GM19238 (cell line): ENCODE measurements at regions not wholly inside any gene's neighbourhood (a gene's known extent, or its start where the extent isn't known, plus 50 kb on each side); places are given as distances from the start of the nearest gene placed in this dataset.
"Not testable (repeated sequence)": the region's sequence is repeated elsewhere in the genome, so short reads cannot be mapped to it uniquely, and the experiment has no call there.

Experiments used
- DNase-seq: peaks from one replicate; pipeline ENCODE4 v3.0.0; 2011; ENCODE audit warnings: low spot score; ENCODE audit not compliant: insufficient read length

DNA sequence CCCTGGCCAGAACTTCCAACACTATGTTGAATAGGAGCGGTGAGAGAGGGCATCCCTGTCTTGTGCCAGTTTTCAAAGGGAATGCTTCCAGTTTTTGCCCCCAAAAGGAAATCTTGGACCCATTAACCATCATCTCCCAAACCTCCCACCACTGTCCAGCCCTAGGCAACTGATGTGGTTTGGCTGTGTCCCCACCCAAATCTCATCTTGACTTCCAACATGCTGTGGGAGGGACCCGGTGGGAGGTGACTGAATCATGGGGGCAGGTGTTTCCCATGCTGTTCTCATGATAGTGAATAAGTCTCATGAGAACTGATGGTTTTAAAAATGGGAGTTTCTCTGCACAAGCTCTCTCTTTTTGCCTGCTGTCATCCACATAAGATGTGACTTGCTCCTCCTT lies 119.1 kb upstream of the RMDN2 start:
- DNase-seq = not testable (repeated sequence)

- no peak for DNase-seq
Measured at GRCh38 chr2:37809525-37809924, 115.6 kb upstream of the RMDN2 start.

DNA sequence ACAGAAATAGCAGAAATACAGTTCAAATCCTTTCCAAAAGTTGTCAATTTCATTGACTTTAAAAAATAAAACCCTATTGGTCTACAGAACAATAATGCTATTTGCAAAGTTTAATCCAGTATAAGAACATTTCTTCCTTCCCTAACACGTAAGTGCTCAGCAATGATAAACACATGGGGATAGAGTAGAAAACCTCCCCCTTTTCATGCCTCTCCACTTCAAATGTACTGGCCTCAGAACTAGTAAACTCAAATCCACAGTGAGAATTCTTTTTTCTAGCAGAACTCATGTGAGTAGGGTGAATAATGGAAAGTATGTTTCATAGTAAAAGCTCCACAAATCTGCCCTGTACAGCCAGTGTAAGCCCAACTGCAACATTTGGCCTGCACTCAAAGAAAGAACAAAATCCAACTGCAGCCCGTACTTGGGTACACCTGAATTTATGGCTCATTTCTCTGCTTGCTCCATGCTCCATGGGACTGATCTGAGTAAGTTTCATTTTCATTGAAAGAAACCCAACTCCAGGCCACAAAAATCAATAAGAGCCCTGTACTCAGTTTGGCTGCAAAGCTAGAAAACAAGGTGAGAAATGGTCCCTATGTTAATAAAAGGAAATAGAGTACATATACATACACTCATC lies 115.0 kb upstream of the RMDN2 start:
- DNase-seq = no peak

- DNase-seq = no peak
Measured at GRCh38 chr2:37812414-37812813, 112.7 kb upstream of the RMDN2 start.

GRCh38 chr2:37812941-37813730 lies 112.0 kb upstream of the RMDN2 start:
- no peak for DNase-seq

GRCh38 chr2:37816036-37816435 lies 109.1 kb upstream of the RMDN2 start:
- DNase-seq = no peak

- DNase-seq = no peak
Measured at GRCh38 chr2:37816686-37817085, 108.4 kb upstream of the RMDN2 start.

GRCh38 chr2:37819186-37819585 lies 105.9 kb upstream of the RMDN2 start:
- no peak for DNase-seq

DNA sequence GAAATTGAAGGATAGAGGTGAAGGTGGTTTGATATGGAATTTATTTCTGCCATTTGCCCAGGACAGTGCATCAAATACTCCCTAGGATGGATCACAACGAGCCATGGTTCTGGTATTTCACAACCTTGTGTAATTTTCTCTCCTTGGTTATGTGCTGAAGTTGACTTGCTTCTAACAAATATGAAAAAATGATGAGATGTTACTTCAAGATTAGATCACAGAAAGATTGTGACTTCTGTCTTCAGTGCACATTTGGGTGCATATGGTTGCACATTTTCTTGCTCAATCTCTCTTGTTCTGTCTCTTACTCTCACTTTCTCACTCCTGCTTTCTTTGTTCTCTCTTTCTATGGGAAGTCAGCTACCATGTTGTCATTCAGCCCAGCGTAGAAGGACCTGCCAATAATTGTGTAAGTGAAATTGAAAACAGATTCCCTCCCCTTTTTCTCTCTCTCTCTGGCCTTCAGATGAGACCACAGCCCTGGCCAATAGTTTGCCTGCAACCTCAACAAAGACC lies 104.6 kb upstream of the RMDN2 start:
- DNase-seq = no peak

GRCh38 chr2:37825586-37825985 lies 99.5 kb upstream of the RMDN2 start:
- DNase-seq = no peak

DNA sequence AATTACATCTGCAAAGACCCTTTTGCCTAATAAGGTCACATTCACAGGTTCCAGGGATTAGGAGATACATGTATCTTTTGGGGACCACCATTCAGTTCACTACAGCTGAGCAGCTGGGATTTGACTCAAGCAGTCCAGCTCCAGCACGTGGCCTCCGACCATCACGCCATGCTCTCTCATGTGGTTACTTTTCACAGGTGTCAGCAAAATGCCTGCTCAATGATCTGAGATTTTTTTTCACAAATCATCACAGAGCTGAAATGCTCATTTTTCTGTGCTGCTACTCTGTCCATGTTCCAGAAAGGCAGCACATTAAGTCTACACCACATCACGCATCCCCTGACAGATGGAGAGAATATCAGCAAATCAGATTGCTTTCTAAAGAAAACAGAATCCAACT lies 98.5 kb upstream of the RMDN2 start:
- no peak for DNase-seq

DNA sequence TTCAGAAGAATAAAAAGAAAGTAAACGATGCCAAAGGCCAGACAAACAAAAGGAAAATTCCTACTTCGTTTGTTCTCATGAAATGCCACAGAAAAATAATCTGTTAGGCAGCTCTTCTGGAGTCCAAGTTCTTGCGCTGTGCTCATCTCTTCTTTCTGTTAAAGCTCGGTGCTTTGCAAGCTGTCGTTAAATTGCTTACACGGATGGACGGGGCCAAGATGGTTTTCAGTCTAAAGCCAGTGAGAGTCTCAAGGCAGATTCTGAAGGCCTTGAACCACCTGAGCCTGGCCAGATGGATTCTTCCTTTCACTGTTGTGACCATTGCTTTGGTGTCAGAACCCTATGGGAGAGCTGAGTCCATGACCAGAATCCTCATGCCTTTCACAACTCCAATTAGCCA lies 97.6 kb upstream of the RMDN2 start:
- no peak for DNase-seq

GRCh38 chr2:37827911-37828511 lies 97.1 kb upstream of the RMDN2 start:
- no peak for DNase-seq

GRCh38 chr2:37829202-37829601 lies 95.9 kb upstream of the RMDN2 start:
- DNase-seq = no peak

- no peak for DNase-seq
Measured at GRCh38 chr2:37829616-37830395, 95.3 kb upstream of the RMDN2 start.

DNA sequence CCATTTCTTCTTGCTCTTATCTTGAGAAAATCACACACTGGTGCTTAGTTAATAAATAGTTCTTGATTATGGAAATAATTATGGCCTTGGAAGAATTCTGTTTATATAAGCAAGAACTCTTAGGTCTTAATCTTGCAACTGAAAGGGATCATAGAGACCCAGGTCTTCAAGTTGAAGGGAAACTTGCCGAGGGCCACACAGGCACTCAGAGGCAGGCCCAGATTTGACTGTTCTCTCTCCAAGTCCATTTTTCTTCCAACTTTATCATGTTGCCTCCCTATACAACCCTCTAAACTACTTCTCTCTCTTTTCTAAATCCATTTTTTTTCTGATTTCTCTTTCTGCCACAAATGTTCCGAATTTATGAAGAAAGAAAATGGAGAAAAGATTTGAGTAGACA lies 94.5 kb upstream of the RMDN2 start:
- no peak for DNase-seq

GRCh38 chr2:37831081-37831780 lies 93.9 kb upstream of the RMDN2 start:
- DNase-seq = no peak

- DNase-seq = peak; percentile 47
Measured at GRCh38 chr2:37832590-37833197, 92.4 kb upstream of the RMDN2 start.

GRCh38 chr2:37833423-37833822 lies 91.7 kb upstream of the RMDN2 start:
- DNase-seq = no peak

DNA sequence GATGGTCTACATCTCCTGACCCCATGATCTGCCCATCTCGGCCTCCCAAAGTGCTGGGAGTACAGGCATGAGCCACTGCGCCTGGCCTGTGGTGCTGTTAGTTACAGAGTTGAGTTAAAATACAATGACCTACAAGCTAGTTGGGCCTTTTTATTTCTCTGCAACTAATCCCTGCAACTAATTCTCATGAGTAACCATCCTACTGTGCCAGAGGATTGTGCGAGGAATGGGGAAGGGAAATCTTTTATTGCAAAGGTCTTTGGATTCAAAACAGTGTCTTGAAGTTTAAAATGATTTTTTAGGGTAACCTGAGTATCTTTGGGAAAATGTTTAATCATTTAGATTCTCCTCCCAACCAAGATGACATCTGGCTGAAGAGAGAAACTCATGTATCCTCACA lies 88.8 kb upstream of the RMDN2 start:
- DNase-seq = no peak

DNA sequence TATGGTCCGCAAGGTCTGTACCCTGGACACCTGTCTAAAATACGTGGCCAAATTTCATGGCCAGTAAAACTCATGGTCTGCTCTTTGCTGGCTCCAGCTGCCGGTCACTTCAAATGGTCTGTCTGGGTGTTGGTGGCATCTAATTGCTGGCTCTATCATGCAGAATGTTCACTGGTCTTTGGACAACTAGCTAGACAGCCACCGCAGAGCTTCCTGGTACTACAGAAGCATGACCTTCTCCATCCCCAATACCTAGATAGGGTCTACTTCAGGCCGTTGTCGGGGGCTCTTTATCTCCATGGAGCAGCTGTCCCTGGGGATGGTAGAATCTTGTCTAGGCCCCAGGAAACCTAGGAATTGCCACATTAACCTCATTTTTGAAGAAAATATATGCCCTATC lies 88.4 kb upstream of the RMDN2 start:
- DNase-seq = no peak
